ENCODE measurements at regions not wholly inside any gene's neighbourhood (a gene's known extent, or its start where the extent isn't known, plus 50 kb on each side); places are given as distances from the start of the nearest gene placed in this dataset.
"Not testable (repeated sequence)": the region's sequence is repeated elsewhere in the genome, so short reads cannot be mapped to it uniquely, and the experiment has no call there.

GRCh38 chr14:96706893-96707292, 90.3 kb upstream of the VRK1 start:
- H3K27me3 Mint-ChIP-seq, result peaks cover 13% of the 10 kb centered on the region
- TF ChIP-seq CTCF (IDR thresholded peaks at IDR 0.05; ENCODE audit: unreplicated experiment), result no peak
- no peaks in the 10 kb centered on the region for H3K9me3 Mint-ChIP-seq (ENCODE audit: low read depth)
- no peak overlapping the region for H3K4me3 Mint-ChIP-seq (ENCODE audit: low read depth)
- no peak overlapping the region for H3K27ac Mint-ChIP-seq
- no peak for DNase-seq (ENCODE audit: low spot score, unreplicated experiment)
- H3K4me1 Mint-ChIP-seq (ENCODE audit: low read depth), result no peaks in the 10 kb centered on the region
- no peaks in the 10 kb centered on the region for H3K36me3 Mint-ChIP-seq (ENCODE audit: insufficient read depth)

- peaks cover 26% of the 10 kb centered on the region for H3K27me3 Mint-ChIP-seq
- peaks cover 1% of the 10 kb centered on the region for H3K4me1 Mint-ChIP-seq (ENCODE audit: low read depth)
- no peak for DNase-seq (ENCODE audit: low spot score, unreplicated experiment)
- H3K4me3 Mint-ChIP-seq (ENCODE audit: low read depth), result no peak overlapping the region
- H3K9me3 Mint-ChIP-seq (ENCODE audit: low read depth), result no peaks in the 10 kb centered on the region
- no peak for TF ChIP-seq CTCF (IDR thresholded peaks at IDR 0.05; ENCODE audit: unreplicated experiment)
- no peaks in the 10 kb centered on the region for H3K36me3 Mint-ChIP-seq (ENCODE audit: insufficient read depth)
- no peak overlapping the region for H3K27ac Mint-ChIP-seq
Observed at GRCh38 chr14:96710060-96710666, 87.0 kb upstream of the VRK1 start.

GRCh38 chr14:96711559-96712267, 85.5 kb upstream of the VRK1 start:
- Mint-ChIP-seq H3K36me3 (ENCODE audit: insufficient read depth) (no peaks in the 10 kb centered on the region), H3K4me1 (ENCODE audit: low read depth) (peaks cover 1% of the 10 kb centered on the region), H3K4me3 (ENCODE audit: low read depth) (no peak overlapping the region), H3K9me3 (ENCODE audit: low read depth) (no peaks in the 10 kb centered on the region), H3K27ac (no peak overlapping the region), H3K27me3 (peaks cover 20% of the 10 kb centered on the region)
- TF ChIP-seq CTCF (IDR thresholded peaks at IDR 0.05; ENCODE audit: unreplicated experiment), result no peak
- DNase-seq (ENCODE audit: low spot score, unreplicated experiment), result no peak

GRCh38 chr14:96713426-96713825, 83.8 kb upstream of the VRK1 start:
- Mint-ChIP-seq H3K36me3 (ENCODE audit: insufficient read depth) (no peaks in the 10 kb centered on the region), H3K4me3 (ENCODE audit: low read depth) (no peak overlapping the region), H3K4me1 (ENCODE audit: low read depth) (peaks cover 1% of the 10 kb centered on the region)

GRCh38 chr14:96714537-96714936, 82.6 kb upstream of the VRK1 start:
- not testable (repeated sequence) for H3K36me3 Mint-ChIP-seq (ENCODE audit: insufficient read depth); H3K27ac Mint-ChIP-seq; H3K9me3 Mint-ChIP-seq (ENCODE audit: low read depth); H3K4me3 Mint-ChIP-seq (ENCODE audit: low read depth); DNase-seq (ENCODE audit: low spot score, unreplicated experiment); H3K4me1 Mint-ChIP-seq (ENCODE audit: low read depth)
- peaks cover 23% of the 10 kb centered on the region for H3K27me3 Mint-ChIP-seq

More at GRCh38 chr14:96713426-96713825, 83.8 kb upstream of the VRK1 start:
- H3K27me3 Mint-ChIP-seq, result peaks cover 23% of the 10 kb centered on the region
- no peak for TF ChIP-seq CTCF (IDR thresholded peaks at IDR 0.05; ENCODE audit: unreplicated experiment)
- no peak for DNase-seq (ENCODE audit: low spot score, unreplicated experiment)
- H3K9me3 Mint-ChIP-seq (ENCODE audit: low read depth), result no peaks in the 10 kb centered on the region
- peak overlapping the region; percentile 26 for H3K27ac Mint-ChIP-seq

- H3K36me3 Mint-ChIP-seq (ENCODE audit: insufficient read depth), result no peaks in the 10 kb centered on the region
- peaks cover 14% of the 10 kb centered on the region for H3K4me1 Mint-ChIP-seq (ENCODE audit: low read depth)
- DNase-seq (ENCODE audit: low spot score, unreplicated experiment), result no peak
- no peak for TF ChIP-seq CTCF (IDR thresholded peaks at IDR 0.05; ENCODE audit: unreplicated experiment)
- H3K4me3 Mint-ChIP-seq (ENCODE audit: low read depth), result no peak overlapping the region
- H3K27me3 Mint-ChIP-seq, result peaks cover 30% of the 10 kb centered on the region
- H3K27ac Mint-ChIP-seq, result no peak overlapping the region
- no peaks in the 10 kb centered on the region for H3K9me3 Mint-ChIP-seq (ENCODE audit: low read depth)
Observed at GRCh38 chr14:96717116-96717515, 80.1 kb upstream of the VRK1 start.

Measured in progenitor cell of endocrine pancreas (in vitro differentiated cells).